GF-D8 (cell line): ENCODE measurements at regions not wholly inside any gene's neighbourhood (a gene's known extent, or its start where the extent isn't known, plus 50 kb on each side); places are given as distances from the start of the nearest gene placed in this dataset.
"Not testable (repeated sequence)": the region's sequence is repeated elsewhere in the genome, so short reads cannot be mapped to it uniquely, and the experiment has no call there.

Experiments used
- DNase-seq: peaks from one replicate; lab custom pipeline; 2025; lab: John Stamatoyannopoulos, UW

GRCh38 chr11:38155856-38156255 is 1557.8 kb upstream of the RAG2 start:
- no peak for DNase-seq

GRCh38 chr11:38153985-38154384 is 1555.9 kb upstream of the RAG2 start:
- DNase-seq: no peak

- no peak for DNase-seq
Observed at GRCh38 chr11:38143852-38144251, 1545.8 kb upstream of the RAG2 start.

- DNase-seq: no peak
Observed at GRCh38 chr11:38138972-38139371, 1540.9 kb upstream of the RAG2 start.

- no peak for DNase-seq
Observed at GRCh38 chr11:38136887-38137286, 1538.9 kb upstream of the RAG2 start.

- DNase-seq: no peak
Observed at GRCh38 chr11:38131535-38131934, 1533.5 kb upstream of the RAG2 start.

- no peak for DNase-seq
Observed at GRCh38 chr11:38130976-38131375, 1532.9 kb upstream of the RAG2 start.

GRCh38 chr11:38130514-38130913 is 1532.5 kb upstream of the RAG2 start:
- no peak for DNase-seq

GRCh38 chr11:38123673-38124072 is 1525.6 kb upstream of the RAG2 start:
- no peak for DNase-seq

GRCh38 chr11:38116616-38117015 is 1518.6 kb upstream of the RAG2 start:
- not testable (repeated sequence) for DNase-seq

- not testable (repeated sequence) for DNase-seq
Observed at GRCh38 chr11:38115381-38115780, 1517.3 kb upstream of the RAG2 start.

- DNase-seq: no peak
Observed at GRCh38 chr11:38100836-38101462, 1502.9 kb upstream of the RAG2 start.

- DNase-seq: no peak
Observed at GRCh38 chr11:38095268-38095667, 1497.2 kb upstream of the RAG2 start.

GRCh38 chr11:38089726-38090125 is 1491.7 kb upstream of the RAG2 start:
- no peak for DNase-seq

GRCh38 chr11:38060920-38061319 is 1462.9 kb upstream of the RAG2 start:
- no peak for DNase-seq

GRCh38 chr11:38060136-38060535 is 1462.1 kb upstream of the RAG2 start:
- no peak for DNase-seq

GRCh38 chr11:38046571-38047135 is 1448.6 kb upstream of the RAG2 start:
- no peak for DNase-seq

GRCh38 chr11:38043060-38043459 is 1445.0 kb upstream of the RAG2 start:
- DNase-seq: no peak

- no peak for DNase-seq
Observed at GRCh38 chr11:38038777-38039176, 1440.7 kb upstream of the RAG2 start.

- DNase-seq: no peak
Observed at GRCh38 chr11:38019072-38019775, 1421.2 kb upstream of the RAG2 start.

- no peak for DNase-seq
Observed at GRCh38 chr11:38014405-38014804, 1416.4 kb upstream of the RAG2 start.

GRCh38 chr11:38013157-38013556 is 1415.1 kb upstream of the RAG2 start:
- DNase-seq: no peak

GRCh38 chr11:38011496-38011895 is 1413.5 kb upstream of the RAG2 start:
- no peak for DNase-seq

GRCh38 chr11:38009932-38010331 is 1411.9 kb upstream of the RAG2 start:
- no peak for DNase-seq
